ENCODE measurements at regions not wholly inside any gene's neighbourhood (a gene's known extent, or its start where the extent isn't known, plus 50 kb on each side); places are given as distances from the start of the nearest gene placed in this dataset.

DNA sequence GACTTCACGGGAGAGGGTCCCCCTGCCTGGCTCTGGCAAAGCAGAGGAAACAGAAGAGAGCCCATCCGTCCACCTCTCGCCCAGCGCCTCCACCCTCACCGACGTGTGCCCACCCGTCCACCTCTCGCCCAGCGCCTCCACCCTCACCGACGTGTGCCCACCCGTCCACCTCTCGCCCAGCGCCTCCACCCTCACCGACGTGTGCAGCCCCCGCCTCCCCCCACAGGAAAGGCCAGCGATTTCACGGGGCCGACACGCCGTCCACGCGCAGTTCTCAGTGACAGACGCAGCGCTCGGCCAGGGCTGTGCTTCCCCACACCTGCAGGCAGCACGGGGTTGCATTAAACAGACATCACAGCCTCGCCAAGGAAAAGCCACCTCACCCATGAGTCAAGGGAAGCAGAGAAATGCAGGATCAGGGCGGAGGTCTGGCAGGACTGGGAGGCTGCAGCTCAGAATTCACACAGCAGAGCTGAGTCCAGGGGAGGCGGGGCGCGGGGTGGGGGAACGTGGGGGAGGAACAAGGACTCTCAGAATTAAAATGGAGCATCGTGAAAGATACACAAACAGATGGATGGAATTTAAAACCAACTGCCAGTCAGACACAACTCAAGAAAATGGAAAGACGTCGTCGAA lies 377.7 kb downstream of the BRD1 start:
- DNase-seq, result no peak

DNA sequence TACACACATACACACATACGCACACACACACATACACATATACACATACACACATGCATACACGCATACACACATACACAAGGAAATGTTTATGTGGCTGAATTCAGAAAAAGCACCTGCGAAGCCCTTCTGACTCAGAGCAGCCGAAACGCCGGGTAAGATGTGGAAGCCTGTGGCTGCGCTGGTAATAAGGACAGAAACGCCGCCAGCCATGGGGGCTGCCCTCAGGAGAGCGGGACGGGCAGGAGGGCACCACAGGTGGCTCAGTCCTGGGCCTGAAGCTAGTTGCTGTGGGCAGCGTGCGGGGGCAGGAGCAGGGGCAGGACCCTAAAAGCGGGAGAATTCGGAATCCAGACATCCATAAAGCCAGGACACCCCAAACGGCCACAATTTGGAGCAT lies 378.3 kb downstream of the BRD1 start:
- no peak for DNase-seq

DNA sequence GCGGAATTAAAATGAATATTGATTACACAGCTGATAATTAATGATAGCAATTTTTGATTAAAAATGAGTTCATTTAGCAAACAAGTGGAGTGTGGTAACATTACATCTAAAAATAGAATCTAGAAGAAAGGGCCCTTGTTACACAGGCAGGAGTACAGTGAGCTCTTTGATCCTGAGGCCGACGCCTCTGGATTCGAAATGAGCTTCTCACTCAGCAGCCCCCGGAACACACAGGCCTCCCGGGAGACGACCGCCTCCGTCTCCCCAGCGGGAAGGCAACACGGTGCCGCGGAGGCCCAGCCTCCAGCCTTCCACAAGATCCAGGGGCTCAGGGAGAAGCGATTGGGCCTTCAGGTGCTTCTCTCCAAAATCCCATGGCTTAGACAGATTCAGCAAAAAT lies 379.1 kb downstream of the BRD1 start:
- no peak for DNase-seq

DNA sequence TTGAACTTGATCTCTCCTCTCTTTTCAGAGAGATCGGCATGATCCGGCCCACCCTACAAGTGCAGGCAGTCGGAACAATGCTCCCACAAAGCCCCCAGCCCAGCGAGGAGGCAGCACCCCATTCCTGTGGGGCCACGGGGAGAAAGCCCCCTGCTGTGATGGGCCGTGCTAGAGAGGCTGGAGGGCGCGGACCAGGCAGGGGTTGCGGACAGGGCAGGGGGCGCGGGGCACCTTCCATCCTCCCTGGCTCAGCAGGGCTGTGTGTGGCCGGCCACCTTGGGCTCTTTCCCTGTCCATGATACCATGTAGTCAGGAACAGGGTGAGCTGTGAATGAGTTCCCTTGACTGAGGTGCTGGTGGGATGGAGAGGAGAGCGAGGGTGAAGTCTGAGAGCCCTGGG lies 379.8 kb downstream of the BRD1 start:
- DNase-seq, result no peak

DNA sequence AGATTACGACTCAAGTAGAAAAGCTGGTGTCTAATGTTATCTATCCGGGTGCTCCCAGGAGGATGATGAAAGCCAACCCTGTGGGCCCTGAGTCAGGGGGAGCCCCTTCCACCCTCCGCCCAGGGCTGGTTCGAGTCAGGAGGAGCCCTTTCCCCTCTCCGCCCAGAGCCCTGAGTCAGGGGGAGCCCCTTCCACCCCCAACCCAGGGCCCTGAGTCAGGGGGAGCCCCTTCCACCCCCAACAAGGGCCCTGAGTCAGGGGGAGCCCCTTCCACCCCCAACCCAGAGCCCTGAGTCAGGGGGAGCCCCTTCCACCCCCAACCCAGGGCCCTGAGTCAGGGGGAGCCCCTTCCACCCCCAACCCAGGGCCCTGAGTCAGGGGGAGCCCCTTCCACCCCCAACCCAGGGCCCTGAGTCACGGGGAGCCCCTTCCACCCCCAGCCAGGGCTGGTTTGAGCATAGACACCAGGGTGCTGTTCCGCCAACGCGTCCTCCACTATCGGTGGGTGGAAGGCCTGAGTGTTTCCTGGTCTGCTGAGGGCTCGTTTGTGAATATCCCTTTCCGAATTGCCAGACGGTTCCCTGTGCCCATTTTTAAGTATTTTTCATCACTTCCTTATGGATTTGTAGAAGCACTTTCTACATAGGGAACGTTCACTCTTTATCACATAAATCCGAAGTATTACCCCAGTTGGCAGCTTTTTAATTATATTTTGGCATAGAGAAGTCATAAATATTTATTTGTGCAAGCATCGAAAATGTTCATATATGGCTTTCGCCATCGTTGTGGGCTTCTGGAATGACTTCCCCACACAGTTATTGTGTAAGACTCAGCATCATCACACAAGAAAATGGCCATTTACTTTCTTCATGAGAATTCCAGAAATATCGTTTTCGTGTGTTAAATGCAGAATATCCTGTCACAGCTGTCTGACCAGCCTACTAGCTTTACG lies 380.6 kb downstream of the BRD1 start:
- DNase-seq, result no peak

DNA sequence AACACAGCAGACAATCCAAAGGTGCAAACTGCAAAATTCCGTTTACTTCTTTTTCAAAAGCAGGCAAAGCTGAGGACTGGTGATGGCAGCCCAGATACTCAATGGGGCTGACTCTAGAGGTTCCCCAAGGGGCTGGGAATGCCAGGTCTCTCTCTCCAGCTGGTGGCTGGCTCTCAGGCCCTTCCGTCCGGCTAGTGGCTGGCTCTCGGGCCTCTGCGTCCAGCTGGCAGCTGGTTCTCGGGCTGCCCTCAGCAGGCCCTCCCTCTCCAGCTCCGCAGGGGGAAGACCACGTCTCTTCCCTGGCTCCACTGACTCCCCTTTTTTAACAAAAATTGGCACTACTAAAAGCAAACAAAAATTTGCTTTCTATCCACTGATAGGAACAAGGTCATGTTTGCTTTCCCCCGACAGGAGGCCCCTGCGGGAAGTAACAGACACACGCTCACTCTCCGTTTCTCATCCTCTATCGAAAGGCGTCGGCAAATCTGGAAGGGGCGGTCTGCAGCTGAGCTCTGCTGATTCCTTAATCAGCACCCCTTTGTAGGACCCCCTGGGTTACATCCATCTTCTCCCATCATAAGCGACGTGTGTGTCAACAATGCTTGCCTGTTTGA lies 381.4 kb downstream of the BRD1 start:
- no peak for DNase-seq

DNA sequence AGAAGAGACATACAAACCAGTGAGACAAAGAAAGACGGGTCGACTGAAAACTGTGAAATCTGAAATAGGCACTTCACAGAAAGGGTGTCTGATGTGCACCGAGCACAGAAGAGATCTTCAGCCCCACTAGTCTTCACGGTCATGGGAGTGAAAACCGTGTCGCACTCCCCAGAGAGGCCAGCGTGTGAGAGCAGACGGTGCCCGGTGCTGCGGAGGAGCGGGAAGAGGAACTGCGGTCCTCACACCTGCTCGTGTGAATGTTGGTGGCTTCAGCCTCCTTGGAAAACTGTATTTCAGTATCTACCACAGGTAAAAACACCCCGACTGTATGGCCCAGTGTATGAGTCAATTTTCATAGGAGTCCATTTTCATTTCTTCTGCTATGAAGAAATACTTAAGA lies 382.9 kb downstream of the BRD1 start:
- DNase-seq, result no peak

DNA sequence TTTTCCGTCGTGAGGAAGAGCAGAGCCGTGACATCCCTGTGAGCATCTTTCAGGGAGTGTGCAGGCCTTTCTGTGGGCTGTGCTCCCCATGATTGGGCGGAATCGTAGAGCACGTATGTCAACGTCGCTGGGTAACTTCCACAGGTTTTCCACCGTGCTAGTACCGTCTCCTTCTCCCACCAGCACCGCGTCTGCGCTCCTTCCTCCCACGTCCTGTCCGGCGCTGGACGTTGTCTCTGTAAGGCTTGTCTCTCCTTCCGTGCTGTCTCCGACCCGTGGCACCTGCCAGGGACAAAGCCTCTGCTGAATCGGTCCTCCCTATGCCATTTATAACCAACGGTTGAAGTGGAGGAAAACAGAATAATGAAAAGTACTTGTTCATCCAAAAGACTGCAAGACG lies 386.7 kb downstream of the BRD1 start:
- no peak for DNase-seq

DNA sequence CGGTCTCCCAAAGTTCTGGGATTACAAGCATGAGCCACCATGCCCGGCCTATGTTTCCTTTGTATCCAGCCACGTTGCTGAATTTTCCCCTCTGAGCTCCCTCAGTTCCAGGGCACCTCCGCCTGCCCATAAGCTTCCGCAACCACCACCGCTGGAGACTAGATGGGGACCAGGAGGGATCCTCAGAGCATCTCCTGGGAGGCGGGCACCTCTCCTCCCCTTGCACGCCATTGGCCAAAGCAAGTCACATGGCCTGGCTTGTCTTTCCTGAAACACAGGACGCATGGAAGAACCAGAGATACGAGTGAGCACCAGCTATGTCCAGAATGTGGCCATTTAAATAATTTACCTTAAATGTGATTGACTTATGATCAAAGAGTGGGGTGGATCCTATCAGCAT lies 388.3 kb downstream of the BRD1 start:
- DNase-seq, result no peak

DNA sequence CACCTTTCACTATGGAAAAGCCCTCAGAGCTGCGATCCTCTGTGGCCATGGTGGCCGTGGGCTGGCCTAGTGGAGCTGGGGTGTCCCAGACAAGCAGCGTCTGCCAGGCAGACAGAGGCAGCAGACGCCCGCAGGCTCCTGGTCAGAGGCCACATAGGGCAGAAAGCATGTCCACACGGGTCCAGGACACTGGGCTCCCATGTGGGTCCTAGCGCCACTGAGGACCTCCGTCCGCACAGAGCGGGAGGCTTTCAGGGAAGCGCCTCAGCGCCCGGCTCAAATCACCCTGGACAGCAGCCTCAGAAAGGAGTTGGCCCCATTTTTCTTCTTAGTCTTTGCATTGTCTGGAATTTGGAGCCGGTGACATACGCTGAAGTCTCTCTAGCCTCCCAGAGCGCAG lies 389.7 kb downstream of the BRD1 start:
- no peak for DNase-seq

DNA sequence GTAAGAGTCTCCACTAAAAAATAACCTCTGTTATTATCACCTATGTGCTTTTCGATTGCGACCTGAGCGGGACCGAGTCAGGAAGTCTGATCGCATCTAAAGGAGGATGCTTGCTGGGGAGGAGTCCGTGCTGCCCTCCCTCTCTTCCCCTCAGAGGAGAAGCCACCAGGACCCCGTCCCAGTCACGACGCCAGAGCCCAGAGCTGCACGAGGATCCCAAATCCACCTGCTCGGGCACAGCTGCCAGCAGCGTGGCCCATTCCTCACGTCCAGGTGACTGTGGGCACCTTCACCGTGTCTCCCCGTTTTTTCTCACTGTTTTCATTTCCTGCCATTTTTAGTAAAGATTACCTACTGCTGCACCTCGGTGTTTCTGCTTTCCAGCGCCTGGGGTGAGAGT lies 390.3 kb downstream of the BRD1 start:
- no peak for DNase-seq

DNA sequence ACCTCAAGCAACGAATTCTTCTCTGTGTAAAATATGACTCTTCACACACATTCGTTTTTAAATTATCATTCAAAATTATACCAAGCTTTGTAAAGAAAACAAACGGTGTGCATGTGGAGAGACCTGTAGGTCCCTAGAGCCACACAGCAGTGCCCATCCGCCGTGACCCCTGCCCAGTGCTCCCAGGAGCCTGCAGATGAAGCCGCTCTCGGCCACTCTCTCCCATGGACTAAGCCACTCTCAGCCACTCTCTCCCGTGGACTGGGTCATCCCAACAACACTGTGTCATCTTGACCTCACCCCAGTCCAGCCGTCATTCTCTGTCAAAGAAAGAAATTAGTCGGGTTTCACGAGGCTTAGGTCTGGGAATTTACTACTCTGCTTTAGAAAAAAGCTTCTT lies 391.6 kb downstream of the BRD1 start:
- DNase-seq, result no peak

DNA sequence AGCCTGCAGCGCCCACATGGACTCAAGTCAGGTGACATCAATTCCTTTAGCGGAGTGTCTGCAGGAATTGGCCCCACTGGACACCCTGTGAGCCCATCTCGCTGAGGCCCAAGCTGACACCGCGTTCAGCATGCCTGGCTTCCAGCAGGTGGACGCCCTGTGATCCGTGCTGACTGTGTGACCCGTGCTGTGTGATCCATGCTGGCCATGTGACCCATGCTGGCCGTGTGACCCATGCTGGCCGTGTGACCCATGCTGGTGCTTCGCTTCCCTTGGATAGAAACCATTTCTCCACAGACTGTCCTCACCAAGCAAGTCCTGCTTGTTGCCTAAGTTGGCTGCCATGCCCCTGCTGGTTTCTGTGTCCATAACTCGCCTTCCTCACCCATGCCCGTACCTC lies 392.1 kb downstream of the BRD1 start:
- DNase-seq, result no peak

DNA sequence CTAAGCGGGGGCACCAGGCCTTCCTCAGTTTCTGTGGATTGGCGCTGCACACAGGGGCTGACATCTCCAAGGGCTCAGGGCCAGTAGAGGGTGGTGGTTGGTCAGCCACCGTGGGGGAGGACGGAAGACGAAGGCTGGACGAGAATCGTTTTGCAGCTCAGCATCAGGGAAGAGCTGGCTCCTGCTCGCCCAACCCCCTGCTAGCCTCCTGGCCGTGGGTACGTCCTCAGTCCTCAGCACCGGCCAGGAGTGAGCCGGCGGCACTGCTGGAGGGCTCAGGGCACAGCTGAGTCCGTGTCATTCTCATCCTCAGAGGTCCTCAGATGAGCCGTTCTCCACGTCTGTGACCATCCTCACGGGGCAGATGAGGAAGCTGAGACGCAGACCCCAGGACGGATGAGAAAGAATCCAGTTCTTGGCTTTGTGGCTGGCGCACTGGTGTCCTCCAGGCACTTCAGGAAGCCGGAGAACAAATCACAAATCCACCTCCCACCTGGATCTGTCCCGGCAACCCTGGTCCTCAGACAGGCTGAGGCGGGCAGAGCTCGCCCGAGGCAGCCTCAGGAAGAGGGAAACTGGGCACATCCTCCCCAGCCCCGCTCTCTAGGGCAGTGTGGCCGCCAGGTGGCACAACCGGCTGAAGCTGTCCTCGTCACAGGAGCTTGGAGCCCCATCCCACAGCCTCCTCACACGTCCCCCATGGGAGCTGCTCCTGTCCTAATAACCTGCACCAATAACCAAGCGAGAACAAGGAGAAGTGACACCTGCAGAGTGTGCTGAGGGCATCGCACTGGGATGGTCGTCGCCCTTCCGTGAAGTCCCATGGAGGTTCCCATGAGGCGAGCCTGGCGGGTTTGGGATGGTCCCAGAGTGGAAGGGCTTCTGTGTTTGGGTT lies 393.7 kb downstream of the BRD1 start:
- no peak for DNase-seq

DNA sequence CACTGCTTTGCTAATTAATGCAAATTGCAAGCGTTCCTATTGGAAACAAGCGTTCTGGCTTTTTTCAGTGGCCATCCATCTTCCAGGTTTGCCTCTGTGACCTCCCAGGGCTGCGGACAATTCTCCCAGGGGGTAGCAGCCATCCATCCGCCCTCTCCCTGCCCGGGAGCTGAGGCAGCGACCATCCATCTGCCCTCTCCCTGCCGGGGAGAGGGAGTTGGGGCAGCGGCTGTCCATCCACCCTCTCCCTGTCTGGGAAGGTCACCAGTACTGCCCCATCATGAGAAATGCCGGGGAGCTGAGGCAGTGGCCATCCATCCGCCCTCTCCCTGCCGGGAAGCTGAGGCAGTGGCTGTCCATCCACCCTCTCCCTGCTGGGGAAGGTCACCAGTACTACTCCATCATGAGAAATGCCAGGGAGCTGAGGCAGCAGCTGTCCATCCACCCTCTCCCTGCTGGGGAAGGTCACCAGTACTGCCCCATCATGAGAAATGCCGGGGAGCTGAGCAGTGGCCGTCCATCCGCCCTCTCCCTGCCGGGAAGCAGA lies 394.7 kb downstream of the BRD1 start:
- DNase-seq, result no peak

DNA sequence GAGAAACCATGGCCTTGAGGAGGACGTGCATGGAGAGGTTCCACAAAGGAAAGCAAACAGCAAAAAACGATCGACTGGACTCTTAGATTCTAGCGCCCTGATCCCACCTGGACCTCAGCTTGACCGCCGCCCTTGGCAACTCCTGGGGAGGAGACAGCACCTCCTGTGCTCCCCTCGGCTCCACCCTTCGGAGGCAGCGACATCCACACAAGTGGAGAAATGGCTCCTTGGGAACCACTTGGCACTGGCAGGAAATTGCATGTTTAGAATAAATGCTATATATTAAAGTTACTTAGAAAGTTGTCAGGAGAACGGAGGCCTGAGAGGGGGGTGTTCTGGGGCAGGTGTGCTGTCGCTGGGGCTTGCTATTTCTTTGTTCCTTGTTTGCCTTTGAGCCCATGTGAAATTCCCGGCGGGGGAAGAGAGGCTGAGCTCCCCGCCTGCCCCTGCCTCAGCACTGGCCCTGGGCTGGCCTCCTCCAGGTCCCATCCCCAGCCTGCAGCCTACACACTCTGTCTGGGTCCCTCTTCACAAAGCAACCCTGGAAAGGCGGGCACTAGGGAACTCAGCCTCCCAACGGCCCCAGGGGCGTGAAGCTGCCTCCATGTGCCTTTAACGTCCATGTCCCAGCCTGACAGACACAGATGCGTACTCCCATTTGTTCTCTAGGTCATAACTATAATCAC lies 395.3 kb downstream of the BRD1 start:
- no peak for DNase-seq

DNA sequence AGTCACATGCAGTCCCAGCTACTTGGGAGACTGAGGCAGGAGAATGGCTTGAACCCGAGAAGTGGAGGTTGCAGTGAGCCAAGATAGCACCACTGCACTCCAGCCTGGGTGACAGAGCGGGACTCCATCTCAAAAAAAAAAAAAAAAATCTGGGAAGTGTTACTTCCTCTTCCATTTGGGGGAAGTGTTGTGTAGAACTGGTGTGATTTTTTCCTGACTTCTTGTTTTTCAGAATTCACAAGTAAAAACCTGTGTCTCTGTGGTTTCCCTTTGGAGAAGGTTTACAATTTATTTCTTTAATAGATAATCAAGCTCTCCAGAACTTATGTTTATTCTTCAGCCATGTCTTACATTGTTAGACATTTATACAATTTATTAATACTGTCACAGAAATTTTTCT lies 396.1 kb downstream of the BRD1 start:
- peak; percentile 48 for DNase-seq

DNA sequence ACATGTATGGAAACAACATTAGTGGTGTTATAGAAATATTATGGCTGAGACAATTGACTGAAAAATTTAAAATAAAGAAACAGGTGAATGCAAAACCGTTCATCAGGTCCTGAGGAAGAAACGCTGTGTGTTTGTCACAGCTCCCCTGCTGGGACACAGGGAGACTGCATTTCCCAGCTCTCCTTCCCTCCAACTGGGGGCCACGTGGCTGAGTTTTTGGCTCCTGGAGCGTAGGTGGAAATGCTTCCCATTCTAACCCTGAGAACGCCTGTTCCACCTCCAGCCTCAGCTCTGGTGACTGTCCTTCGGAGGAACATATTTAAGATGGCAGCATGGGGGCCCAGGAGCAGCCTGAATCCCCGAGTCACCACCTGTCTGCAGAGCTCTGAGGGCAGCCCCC lies 398.6 kb downstream of the BRD1 start:
- DNase-seq, result no peak

DNA sequence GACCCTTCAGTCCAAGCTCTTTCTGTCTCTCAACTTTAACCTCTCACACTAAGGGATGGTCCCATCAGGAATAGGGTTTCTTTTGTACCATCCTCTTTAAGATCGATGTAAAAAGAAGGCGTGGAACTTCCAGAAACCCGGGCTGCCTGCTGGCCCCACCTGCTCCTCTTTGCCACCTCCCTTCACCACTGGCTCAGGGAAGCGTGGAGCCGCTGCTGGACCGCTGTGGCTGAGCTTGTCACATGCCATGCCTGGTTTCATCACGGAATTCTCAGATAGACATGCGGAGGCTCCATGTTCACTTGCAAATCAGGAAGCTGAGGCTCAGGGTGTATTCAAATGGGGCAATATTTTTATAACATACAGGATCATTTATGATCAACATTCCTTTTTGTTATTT lies 399.7 kb downstream of the BRD1 start:
- DNase-seq, result no peak

DNA sequence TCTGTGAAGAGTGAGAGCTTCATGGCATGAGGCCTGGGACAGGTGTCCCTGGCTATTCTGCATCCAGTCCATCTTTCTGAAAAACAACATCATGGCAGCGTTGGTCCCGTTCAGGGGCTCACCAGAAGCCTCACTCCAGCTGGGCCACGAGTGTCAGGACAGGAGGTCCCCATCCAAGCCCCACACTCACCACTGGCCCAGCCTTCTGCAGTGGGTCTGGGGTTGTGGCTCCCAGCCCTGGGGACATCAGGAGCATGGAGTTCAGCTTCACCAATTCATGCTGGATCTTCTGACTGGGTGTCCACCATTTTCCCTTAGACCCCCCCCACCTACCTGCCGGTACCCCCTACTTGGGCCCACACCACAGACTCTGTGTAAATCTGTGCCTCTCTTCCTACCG lies 400.3 kb downstream of the BRD1 start:
- no peak for DNase-seq

DNA sequence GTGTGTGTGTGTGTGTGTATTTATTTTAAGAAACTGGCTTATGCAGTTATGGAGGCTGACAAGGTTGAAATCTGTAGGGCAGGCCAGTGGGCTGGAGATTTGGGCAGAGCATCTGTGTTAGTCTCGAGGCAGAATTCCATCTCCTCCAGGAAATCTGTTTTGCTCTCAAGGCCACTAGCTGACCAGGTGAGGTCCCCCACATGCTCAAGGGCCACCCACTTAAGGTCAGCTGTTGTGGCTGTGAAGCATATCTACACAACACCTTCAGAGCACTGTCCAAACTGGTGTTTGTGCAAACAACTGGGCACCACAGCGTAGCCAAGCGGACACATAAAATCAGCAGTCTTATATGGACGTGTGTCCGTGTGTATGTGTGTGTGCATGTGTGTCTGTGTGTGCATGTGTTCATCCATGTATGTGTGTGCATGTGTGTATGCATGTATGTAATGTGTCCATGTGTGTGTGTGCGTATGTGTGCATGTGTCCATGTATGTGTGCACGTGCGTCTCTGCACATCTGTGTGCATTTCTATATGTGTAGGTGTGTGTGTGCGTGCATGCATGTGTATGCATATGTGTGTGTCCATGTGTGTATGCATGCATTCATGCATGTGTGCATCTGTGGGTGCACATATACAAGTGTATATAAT lies 400.9 kb downstream of the BRD1 start:
- DNase-seq, result no peak

DNA sequence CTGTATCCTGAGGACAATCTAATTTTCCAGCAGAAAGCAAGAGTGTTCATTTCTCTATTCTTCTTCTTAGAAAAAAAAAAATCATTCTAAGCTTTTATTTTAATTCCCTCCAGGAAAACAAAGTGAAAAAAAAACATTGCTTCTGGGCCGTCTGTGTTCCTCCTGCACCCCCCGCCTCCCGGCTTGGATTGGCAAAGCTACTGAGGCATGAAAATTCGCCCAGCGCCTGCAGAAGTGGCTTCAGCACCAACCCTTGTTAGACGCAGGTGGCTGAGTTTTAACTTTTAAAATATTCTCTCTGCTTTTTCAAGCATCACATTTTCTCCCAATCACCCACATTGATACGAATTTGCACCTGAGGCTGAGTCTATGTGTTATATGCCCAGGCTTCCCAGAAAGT lies 401.6 kb downstream of the BRD1 start:
- no peak for DNase-seq

All from inflammatory macrophage treated with lipopolysaccharide for 4 hours (primary cell).